ENCODE measurements at regions not wholly inside any gene's neighbourhood (a gene's known extent, or its start where the extent isn't known, plus 50 kb on each side); places are given as distances from the start of the nearest gene placed in this dataset.

- Histone ChIP-seq H4K20me1 (ENCODE audit: insufficient read depth, poor library complexity, severe bottlenecking) (no peaks in the 10 kb centered on the region), H3K4me2 (no peak overlapping the region), H3K4me1 (ENCODE audit: insufficient read depth) (no peaks in the 10 kb centered on the region), H3K9me2 (replicated peaks; ENCODE audit: insufficient read depth) (no peaks in the 10 kb centered on the region), H3K36me3 (replicated peaks; ENCODE audit: insufficient read depth, low read depth) (no peaks in the 10 kb centered on the region), H3K79me2 (no peaks in the 10 kb centered on the region), H3K27ac (no peak overlapping the region), H2AFZ (no peak overlapping the region), H3K27me3 (no peaks in the 10 kb centered on the region), H3K4me3 (no peak overlapping the region), H3K9me3 (ENCODE audit: low read depth) (no peaks in the 10 kb centered on the region)
- DNase-seq (ENCODE audit: low spot score), result no peak
- 92% methylated on average over 2 of the region's 2 CpGs for WGBS (ENCODE audit: low lambda C conversion rate, missing lambda C conversion rate)
- TF ChIP-seq EZH2 (IDR thresholded peaks at IDR 0.05; ENCODE audit: borderline replicate concordance), result no peak
- TF ChIP-seq CTCF (IDR thresholded peaks at IDR 0.05; ENCODE audit: poor library complexity), result no peak
- no peak for TF ChIP-seq EZH2phosphoT487 (IDR thresholded peaks at IDR 0.05; ENCODE audit: low read depth, severe bottlenecking, unreplicated experiment)
These were observed 287.8 kb upstream of the GOLIM4 start for GRCh38 chr3:168383573-168383972.

- H3K4me1 ChIP-seq (ENCODE audit: insufficient read depth), result no peaks in the 10 kb centered on the region
These were observed 276.1 kb upstream of the GOLIM4 start for GRCh38 chr3:168371846-168372245.

GRCh38 chr3:168364967-168365366, 269.2 kb upstream of the GOLIM4 start:
- Histone ChIP-seq H3K4me2 (no peak overlapping the region), H3K4me3 (no peak overlapping the region), H3K27me3 (no peaks in the 10 kb centered on the region), H3K9me3 (ENCODE audit: low read depth) (no peaks in the 10 kb centered on the region), H3K79me2 (no peaks in the 10 kb centered on the region), H4K20me1 (ENCODE audit: insufficient read depth, poor library complexity, severe bottlenecking) (no peaks in the 10 kb centered on the region), H3K27ac (no peak overlapping the region), H3K9me2 (replicated peaks; ENCODE audit: insufficient read depth) (no peaks in the 10 kb centered on the region), H2AFZ (no peak overlapping the region), H3K36me3 (replicated peaks; ENCODE audit: insufficient read depth, low read depth) (no peaks in the 10 kb centered on the region), H3K4me1 (ENCODE audit: insufficient read depth) (no peaks in the 10 kb centered on the region)
- TF ChIP-seq EZH2 (IDR thresholded peaks at IDR 0.05; ENCODE audit: borderline replicate concordance) (no peak), EZH2phosphoT487 (IDR thresholded peaks at IDR 0.05; ENCODE audit: low read depth, severe bottlenecking, unreplicated experiment) (no peak), CTCF (IDR thresholded peaks at IDR 0.05; ENCODE audit: poor library complexity) (no peak)
- 68% methylated on average over 1 of the region's 1 CpG for WGBS (ENCODE audit: low lambda C conversion rate, missing lambda C conversion rate)
- no peak for DNase-seq (ENCODE audit: low spot score)

More at GRCh38 chr3:168371846-168372245, 276.1 kb upstream of the GOLIM4 start:
- no peaks in the 10 kb centered on the region for H3K27me3 ChIP-seq
- no peak overlapping the region for H3K27ac ChIP-seq
- no peak for TF ChIP-seq EZH2phosphoT487 (IDR thresholded peaks at IDR 0.05; ENCODE audit: low read depth, severe bottlenecking, unreplicated experiment)
- no peak for TF ChIP-seq CTCF (IDR thresholded peaks at IDR 0.05; ENCODE audit: poor library complexity)
- TF ChIP-seq EZH2 (IDR thresholded peaks at IDR 0.05; ENCODE audit: borderline replicate concordance), result no peak
- H2AFZ ChIP-seq, result no peak overlapping the region
- H3K36me3 ChIP-seq (replicated peaks; ENCODE audit: insufficient read depth, low read depth), result no peaks in the 10 kb centered on the region
- no peaks in the 10 kb centered on the region for H3K9me3 ChIP-seq (ENCODE audit: low read depth)
- no peaks in the 10 kb centered on the region for H3K9me2 ChIP-seq (replicated peaks; ENCODE audit: insufficient read depth)
- no peak overlapping the region for H3K4me3 ChIP-seq
- no peak overlapping the region for H3K4me2 ChIP-seq
- no peaks in the 10 kb centered on the region for H4K20me1 ChIP-seq (ENCODE audit: insufficient read depth, poor library complexity, severe bottlenecking)
- DNase-seq (ENCODE audit: low spot score), result no peak
- H3K79me2 ChIP-seq, result no peaks in the 10 kb centered on the region
- WGBS (ENCODE audit: low lambda C conversion rate, missing lambda C conversion rate), result 84% methylated on average over 3 of the region's 3 CpGs
